Fibroblast of lung (primary cell): ENCODE measurements at regions not wholly inside any gene's neighbourhood (a gene's known extent, or its start where the extent isn't known, plus 50 kb on each side); places are given as distances from the start of the nearest gene placed in this dataset.

Experiments
- EZH2 ChIP-seq: IDR thresholded peaks from 2 replicates; pipeline ENCODE4 v1.5.1; 2012; ENCODE audit warnings: low read length, control low read depth, mild to moderate bottlenecking; ENCODE audit errors: missing control alignments
- TF ChIP-seq, protein P1 (sequence below), 2 donors: IDR thresholded peaks in 1 of 2; conservative IDR thresholded peaks in 1 of 2; 1 replicate in 1 of 2; 2 replicates in 1 of 2; pipeline ENCODE4 v1.5.1; 2011 to 2012; ENCODE audit warnings: low read length in 2 of 2, control low read depth in 1 of 2, inconsistent platforms in 1 of 2, low read depth in 1 of 2, mild to moderate bottlenecking in 1 of 2

DNA sequence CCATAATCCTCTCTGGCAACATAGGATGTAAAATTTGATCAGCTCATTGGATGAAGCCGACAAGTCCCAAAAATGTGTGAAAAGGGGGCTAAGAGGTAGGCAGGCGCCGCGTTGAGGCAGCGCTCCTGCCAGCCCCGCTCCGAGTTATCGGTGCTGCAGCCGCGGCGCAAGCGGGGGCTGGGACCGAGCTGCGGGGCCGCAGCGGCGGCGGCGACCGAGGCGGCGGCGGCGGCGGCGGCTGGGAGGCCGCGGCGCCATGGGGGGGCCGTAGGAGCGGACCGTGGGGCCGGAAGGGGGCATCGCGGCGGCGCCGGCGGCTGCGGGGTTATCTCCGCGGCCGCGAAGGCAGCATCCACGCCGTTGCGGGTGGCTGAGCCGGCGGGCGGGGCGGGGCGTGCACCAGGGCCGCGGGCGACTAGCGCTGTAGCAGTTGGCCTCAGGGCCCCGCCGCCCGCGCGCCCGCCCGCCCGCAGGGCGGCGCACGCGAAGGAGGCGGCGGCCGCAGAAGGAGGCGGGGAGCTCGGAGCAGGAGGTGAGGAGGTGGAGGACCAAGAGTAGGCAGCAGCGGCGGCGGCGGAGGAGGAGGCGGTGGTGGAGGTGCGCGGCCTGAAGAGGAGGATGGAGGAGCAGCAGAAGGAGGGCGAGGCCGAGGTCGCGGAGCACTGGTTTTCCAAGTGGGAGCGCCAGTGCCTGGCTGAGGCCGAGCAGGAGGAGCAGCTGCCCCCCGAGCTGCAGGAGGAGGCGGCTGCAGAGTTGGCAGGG lies 126.0 kb upstream of the CXorf66 start:
- no peak for TF ChIP-seq EZH2
- TF ChIP-seq, protein P1, sequence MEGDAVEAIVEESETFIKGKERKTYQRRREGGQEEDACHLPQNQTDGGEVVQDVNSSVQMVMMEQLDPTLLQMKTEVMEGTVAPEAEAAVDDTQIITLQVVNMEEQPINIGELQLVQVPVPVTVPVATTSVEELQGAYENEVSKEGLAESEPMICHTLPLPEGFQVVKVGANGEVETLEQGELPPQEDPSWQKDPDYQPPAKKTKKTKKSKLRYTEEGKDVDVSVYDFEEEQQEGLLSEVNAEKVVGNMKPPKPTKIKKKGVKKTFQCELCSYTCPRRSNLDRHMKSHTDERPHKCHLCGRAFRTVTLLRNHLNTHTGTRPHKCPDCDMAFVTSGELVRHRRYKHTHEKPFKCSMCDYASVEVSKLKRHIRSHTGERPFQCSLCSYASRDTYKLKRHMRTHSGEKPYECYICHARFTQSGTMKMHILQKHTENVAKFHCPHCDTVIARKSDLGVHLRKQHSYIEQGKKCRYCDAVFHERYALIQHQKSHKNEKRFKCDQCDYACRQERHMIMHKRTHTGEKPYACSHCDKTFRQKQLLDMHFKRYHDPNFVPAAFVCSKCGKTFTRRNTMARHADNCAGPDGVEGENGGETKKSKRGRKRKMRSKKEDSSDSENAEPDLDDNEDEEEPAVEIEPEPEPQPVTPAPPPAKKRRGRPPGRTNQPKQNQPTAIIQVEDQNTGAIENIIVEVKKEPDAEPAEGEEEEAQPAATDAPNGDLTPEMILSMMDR (conservative IDR thresholded peaks at IDR 0.05 in 1 of 2, IDR thresholded peaks at IDR 0.05 in 1 of 2; ENCODE audit: low read depth in 1 of 2, low read length in 2 of 2) = no peak
